Naive thymus-derived CD8-positive, alpha-beta T cell (primary cell): ENCODE measurements at regions not wholly inside any gene's neighbourhood (a gene's known extent, or its start where the extent isn't known, plus 50 kb on each side); places are given as distances from the start of the nearest gene placed in this dataset.
"Not testable (repeated sequence)": the region's sequence is repeated elsewhere in the genome, so short reads cannot be mapped to it uniquely, and the experiment has no call there.

Source experiments
- ATAC-seq, 2 donors: fragments of 150-1000 bp; cut with Tn5 transposase in 1 of 2; sonication (Bioruptor Pico), chemical (Tn5 transposase) in 1 of 2; 1 replicate in 1 of 2; 2 replicates in 1 of 2; pipeline ENCODE4 v1.10.0; 2021; ENCODE audit warnings: mild to moderate bottlenecking in 2 of 2, moderate library complexity in 2 of 2
- POLR2A ChIA-PET: fragments of 350-600 bp; sonication (Branson Sonifier 250); formaldehyde crosslinking; loops from one replicate; lab custom pipeline; 2021; ENCODE audit warnings: antibody characterized with exemption; lab: Charles Lee
- DNase-seq, 10 donors: peaks; one replicate each; pipeline versions ENCODE4 v3.0.0 to v3.0.0-alpha.2; 2020 to 2022
- H3K27ac Mint-ChIP-seq, 10 donors: one replicate each; pipeline ENCODE4 v1.8.0; 2020 to 2022; ENCODE audit warnings: mild to moderate bottlenecking in 10 of 10, mixed read lengths in 10 of 10, moderate library complexity in 4 of 10, inconsistent platforms in 1 of 10
- H3K27me3 Mint-ChIP-seq, 5 donors: one replicate each; pipeline ENCODE4 v1.8.0; 2021 to 2022; ENCODE audit warnings: mixed read lengths in 5 of 5
- H3K36me3 Mint-ChIP-seq, 3 donors: one replicate each; pipeline ENCODE4 v1.8.0; 2020 to 2022; ENCODE audit warnings: mixed read lengths in 3 of 3, mild to moderate bottlenecking in 2 of 3, inconsistent platforms in 1 of 3
- H3K4me1 Mint-ChIP-seq, 4 donors: one replicate each; pipeline ENCODE4 v1.8.0; 2021 to 2022; ENCODE audit warnings: mixed read lengths in 4 of 4
- H3K4me3 Mint-ChIP-seq, 10 donors: one replicate each; pipeline ENCODE4 v1.8.0; 2020 to 2022; ENCODE audit warnings: mild to moderate bottlenecking in 10 of 10, mixed read lengths in 10 of 10, moderate library complexity in 6 of 10, inconsistent platforms in 1 of 10
- H3K9me3 Mint-ChIP-seq, 9 donors: one replicate each; pipeline ENCODE4 v1.8.0; 2020 to 2022; ENCODE audit warnings: mixed read lengths in 9 of 9, mild to moderate bottlenecking in 3 of 9, inconsistent platforms in 1 of 9, moderate library complexity in 1 of 9

DNA sequence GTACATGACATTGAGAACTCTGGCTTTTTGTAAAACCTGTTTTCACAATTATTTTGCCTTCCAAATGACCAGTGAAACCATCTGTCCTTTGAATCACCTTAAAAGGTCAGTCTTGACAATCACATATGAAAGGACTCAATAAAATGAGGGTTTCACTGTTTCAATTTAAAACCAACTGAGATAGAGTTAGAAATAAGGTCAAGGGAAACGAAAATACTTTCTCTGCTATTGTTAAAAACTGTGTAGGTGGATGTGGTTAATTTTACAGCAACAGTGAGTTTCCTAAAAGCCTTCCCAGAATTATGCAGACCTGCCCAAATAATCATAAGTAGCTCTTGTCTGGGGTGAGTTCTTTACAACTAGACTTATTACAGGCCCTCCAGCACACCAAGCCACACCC, 839.9 kb downstream of the RAB28 start:
- Mint-ChIP-seq H3K4me3 (no peak overlapping the region), H3K27me3 (peaks cover 0 to 7% (median 7%) of the 10 kb centered on the region in 5 donors), H3K27ac (no peak overlapping the region), H3K4me1 (no peaks in the 10 kb centered on the region), H3K36me3 (no peaks in the 10 kb centered on the region), H3K9me3 (peaks cover 0 to 2% (median 0%) of the 10 kb centered on the region in 9 donors)
- DNase-seq = no peak
- POLR2A ChIA-PET = no interaction called here
- no peak for ATAC-seq

DNA sequence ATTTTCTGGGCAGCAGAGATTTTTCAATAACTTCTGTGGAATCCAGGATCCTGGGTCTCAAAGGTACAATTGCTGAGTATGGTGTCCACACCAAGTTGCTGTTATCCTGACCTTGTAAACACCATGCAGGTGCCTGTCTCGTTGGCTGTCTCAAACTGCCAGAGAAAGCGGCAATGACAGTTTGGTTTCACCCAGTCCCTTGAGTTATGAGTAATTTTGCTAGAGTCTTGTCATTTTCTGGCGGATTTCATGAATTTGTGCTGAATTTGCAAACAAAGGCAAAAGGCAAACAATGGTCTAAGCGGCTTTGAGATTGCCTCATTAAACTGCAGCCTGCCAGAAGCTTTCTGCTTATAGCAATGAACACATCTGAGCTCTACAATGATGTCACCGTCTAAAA, 847.9 kb downstream of the RAB28 start:
- Mint-ChIP-seq H3K27me3 (peaks cover 5 to 20% (median 7%) of the 10 kb centered on the region in 5 donors), H3K4me1 (peaks cover 0 to 2% (median 0%) of the 10 kb centered on the region in 4 donors), H3K36me3 (no peaks in the 10 kb centered on the region), H3K4me3 (no peak overlapping the region), H3K27ac (no peak overlapping the region), H3K9me3 (peaks cover 0 to 11% (median 3%) of the 10 kb centered on the region in 9 donors)
- ATAC-seq = no peak
- POLR2A ChIA-PET = no interaction called here
- no peak for DNase-seq

DNA sequence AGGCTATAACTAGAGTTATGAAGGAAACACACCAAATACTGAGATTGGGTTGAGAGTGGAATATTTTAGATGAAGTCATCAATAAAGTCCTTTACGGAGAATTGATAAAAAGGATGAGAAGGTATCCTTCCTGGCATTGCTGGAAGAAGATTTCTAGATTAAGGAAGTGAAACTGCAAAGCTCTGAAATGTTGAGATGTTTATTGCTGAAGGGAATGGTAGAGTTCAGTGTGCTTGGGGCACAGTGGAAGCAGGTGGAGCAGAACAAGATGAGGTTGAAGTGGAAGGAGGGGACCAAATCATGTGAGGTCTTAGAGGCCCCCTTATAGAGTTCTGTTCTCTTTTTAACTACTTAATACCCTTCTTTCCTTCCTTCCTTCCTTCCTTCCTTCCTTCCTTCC, 848.5 kb downstream of the RAB28 start:
- Mint-ChIP-seq H3K27ac (no peak overlapping the region), H3K4me1 (peaks cover 0 to 2% (median 0%) of the 10 kb centered on the region in 4 donors), H3K9me3 (peaks cover 0 to 11% (median 3%) of the 10 kb centered on the region in 9 donors), H3K36me3 (no peaks in the 10 kb centered on the region), H3K4me3 (no peak overlapping the region), H3K27me3 (peaks cover 5 to 20% (median 11%) of the 10 kb centered on the region in 5 donors)
- no peak for ATAC-seq
- no peak for DNase-seq
- POLR2A ChIA-PET = no interaction called here

GRCh38 chr4:12633053-12633651, 851.0 kb downstream of the RAB28 start:
- DNase-seq (peak; percentile 23 to 77 (median 55)), ATAC-seq (peak; percentile 57 to 66)
- Mint-ChIP-seq H3K27ac (peak overlapping the region in 2 of 10 donors; percentile 7 to 22), H3K27me3 (peaks cover 8 to 36% (median 18%) of the 10 kb centered on the region in 5 donors), H3K9me3 (peaks cover 0 to 15% (median 3%) of the 10 kb centered on the region in 9 donors), H3K36me3 (no peaks in the 10 kb centered on the region), H3K4me1 (peaks cover 0 to 2% (median 0%) of the 10 kb centered on the region in 4 donors), H3K4me3 (no peak overlapping the region)
- POLR2A ChIA-PET = no interaction called here

GRCh38 chr4:12615822-12616221, 868.3 kb downstream of the RAB28 start:
- H3K4me1 Mint-ChIP-seq = no peaks in the 10 kb centered on the region
- peaks cover 1 to 17% (median 8%) of the 10 kb centered on the region in 5 donors for H3K27me3 Mint-ChIP-seq
- H3K9me3 Mint-ChIP-seq = peaks cover 0 to 7% (median 0%) of the 10 kb centered on the region in 9 donors
- DNase-seq (no peak), ATAC-seq (no peak)
- no peak overlapping the region for H3K4me3 Mint-ChIP-seq
- POLR2A ChIA-PET = no interaction called here
- H3K27ac Mint-ChIP-seq = no peak overlapping the region
- H3K36me3 Mint-ChIP-seq = no peaks in the 10 kb centered on the region

DNA sequence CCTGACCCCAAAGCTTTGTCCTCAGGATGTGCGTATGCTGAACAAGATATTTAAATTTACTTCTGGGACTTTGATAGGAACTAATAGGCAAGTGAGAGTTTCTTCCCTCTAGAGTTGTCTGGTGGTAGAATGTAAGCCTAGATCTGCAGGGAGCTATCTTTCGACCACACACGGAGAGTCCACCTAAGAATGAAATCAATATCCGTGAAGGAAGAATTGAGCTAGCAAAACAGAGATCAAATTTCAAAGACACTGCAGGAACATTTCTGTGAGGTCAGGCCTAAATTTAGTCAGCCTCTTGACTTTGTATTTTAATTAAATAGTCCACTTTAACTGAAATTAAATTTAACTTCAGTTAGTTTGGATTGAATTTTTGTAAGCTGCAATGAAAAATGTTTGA, 871.3 kb downstream of the RAB28 start:
- Mint-ChIP-seq H3K4me1 (no peaks in the 10 kb centered on the region), H3K4me3 (no peak overlapping the region), H3K27ac (no peak overlapping the region), H3K27me3 (peaks cover 1 to 13% (median 6%) of the 10 kb centered on the region in 5 donors), H3K9me3 (peaks cover 0 to 7% (median 0%) of the 10 kb centered on the region in 9 donors), H3K36me3 (no peaks in the 10 kb centered on the region)
- POLR2A ChIA-PET = no interaction called here
- ATAC-seq (no peak), DNase-seq (no peak)

GRCh38 chr4:12609212-12609875, 874.8 kb downstream of the RAB28 start:
- H3K9me3 Mint-ChIP-seq, H3K27ac Mint-ChIP-seq, ATAC-seq, H3K4me1 Mint-ChIP-seq, DNase-seq, H3K36me3 Mint-ChIP-seq, POLR2A ChIA-PET, H3K4me3 Mint-ChIP-seq, H3K27me3 Mint-ChIP-seq: not testable (repeated sequence)

- no peaks in the 10 kb centered on the region for H3K27me3 Mint-ChIP-seq
- no peak for DNase-seq
Measured at GRCh38 chr4:12595986-12596385, 888.2 kb downstream of the RAB28 start.

GRCh38 chr4:12595489-12595888, 888.7 kb downstream of the RAB28 start:
- POLR2A ChIA-PET = no interaction called here
- DNase-seq (no peak), ATAC-seq (no peak)
- H3K9me3 Mint-ChIP-seq = peaks cover 0 to 27% (median 4%) of the 10 kb centered on the region in 9 donors
- no peaks in the 10 kb centered on the region for H3K36me3 Mint-ChIP-seq
- no peaks in the 10 kb centered on the region for H3K27me3 Mint-ChIP-seq
- no peaks in the 10 kb centered on the region for H3K4me1 Mint-ChIP-seq
- no peak overlapping the region for H3K27ac Mint-ChIP-seq
- H3K4me3 Mint-ChIP-seq = no peak overlapping the region

More at GRCh38 chr4:12595986-12596385, 888.2 kb downstream of the RAB28 start:
- H3K36me3 Mint-ChIP-seq = no peaks in the 10 kb centered on the region
- H3K27ac Mint-ChIP-seq = no peak overlapping the region
- peaks cover 0 to 29% (median 4%) of the 10 kb centered on the region in 9 donors for H3K9me3 Mint-ChIP-seq
- ATAC-seq = no peak
- no peaks in the 10 kb centered on the region for H3K4me1 Mint-ChIP-seq
- H3K4me3 Mint-ChIP-seq = no peak overlapping the region
- POLR2A ChIA-PET = no interaction called here

DNA sequence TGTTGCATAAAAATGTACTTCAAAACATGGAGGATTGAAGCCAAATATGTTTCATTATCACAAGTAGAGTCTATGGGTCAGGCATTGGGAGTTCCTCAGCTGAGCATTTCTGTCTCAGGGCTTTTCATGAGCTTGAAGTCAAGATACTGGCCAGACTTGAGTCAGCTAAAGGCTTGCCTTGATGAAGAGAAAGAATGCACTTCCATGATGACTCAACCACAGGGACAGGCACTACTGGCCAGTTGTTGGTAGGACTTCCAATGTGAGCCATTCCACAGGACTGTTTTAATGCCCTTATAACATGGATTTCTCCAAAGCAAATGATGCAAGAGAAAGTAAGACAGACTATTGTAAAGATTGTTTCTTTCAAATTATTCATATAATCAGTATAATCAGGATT, 895.6 kb downstream of the RAB28 start:
- POLR2A ChIA-PET = no interaction called here
- ATAC-seq (no peak), DNase-seq (no peak)
- Mint-ChIP-seq H3K4me3 (no peak overlapping the region), H3K9me3 (peaks cover 0 to 8% (median 0%) of the 10 kb centered on the region in 9 donors), H3K4me1 (no peaks in the 10 kb centered on the region), H3K27ac (no peak overlapping the region), H3K27me3 (no peaks in the 10 kb centered on the region), H3K36me3 (no peaks in the 10 kb centered on the region)

DNA sequence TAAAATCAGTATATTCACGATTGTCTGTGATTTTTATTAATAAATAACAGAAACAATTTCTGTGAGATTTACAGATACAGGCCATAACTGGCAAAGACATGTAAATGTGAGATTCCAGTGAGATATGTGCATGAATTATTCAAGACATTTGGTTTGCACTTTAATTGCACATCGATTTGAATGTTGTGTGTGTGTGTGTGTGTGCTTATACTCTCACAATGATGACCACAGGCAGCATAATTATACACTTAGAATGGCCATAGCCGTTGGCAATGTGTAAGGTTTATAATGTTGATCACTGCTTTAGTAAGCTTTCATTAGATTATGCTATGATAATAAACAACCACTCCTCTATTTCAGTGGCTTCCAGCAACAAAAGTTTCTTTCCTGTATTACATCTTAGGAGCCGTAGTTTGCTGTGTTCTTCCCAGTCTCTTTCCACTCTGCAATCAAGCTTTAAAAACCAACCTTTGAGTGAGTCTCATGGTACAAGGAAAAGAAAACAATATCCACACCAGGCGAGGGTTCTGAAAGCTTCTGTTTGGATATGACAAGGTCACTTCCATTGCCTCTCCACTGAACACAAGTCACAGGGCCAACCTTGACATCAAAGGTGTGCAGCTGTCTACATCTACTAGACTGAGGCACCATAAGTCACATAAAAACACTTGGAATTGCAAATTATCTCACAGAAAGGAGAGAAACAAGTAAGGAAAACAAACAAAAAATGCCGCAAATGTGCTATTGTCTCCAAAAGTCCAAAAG, 897.7 kb downstream of the RAB28 start:
- ATAC-seq (no peak), DNase-seq (no peak)
- peaks cover 0 to 1% (median 0%) of the 10 kb centered on the region in 9 donors for H3K9me3 Mint-ChIP-seq
- no peak overlapping the region for H3K27ac Mint-ChIP-seq
- POLR2A ChIA-PET = no interaction called here
- H3K27me3 Mint-ChIP-seq = peaks cover 0 to 2% (median 0%) of the 10 kb centered on the region in 5 donors
- H3K4me1 Mint-ChIP-seq = no peaks in the 10 kb centered on the region
- H3K4me3 Mint-ChIP-seq = no peak overlapping the region
- H3K36me3 Mint-ChIP-seq = no peaks in the 10 kb centered on the region

- peaks cover 0 to 4% (median 0%) of the 10 kb centered on the region in 5 donors for H3K27me3 Mint-ChIP-seq
- no peak overlapping the region for H3K27ac Mint-ChIP-seq
- H3K9me3 Mint-ChIP-seq = peaks cover 0 to 3% (median 0%) of the 10 kb centered on the region in 9 donors
- ATAC-seq = no peak
- DNase-seq = no peak
- H3K36me3 Mint-ChIP-seq = no peaks in the 10 kb centered on the region
- POLR2A ChIA-PET = no interaction called here
- H3K4me1 Mint-ChIP-seq = no peaks in the 10 kb centered on the region
- no peak overlapping the region for H3K4me3 Mint-ChIP-seq
Measured at GRCh38 chr4:12584116-12584875, 899.8 kb downstream of the RAB28 start.
